ENCODE measurements at regions not wholly inside any gene's neighbourhood (a gene's known extent, or its start where the extent isn't known, plus 50 kb on each side); places are given as distances from the start of the nearest gene placed in this dataset.

DNA sequence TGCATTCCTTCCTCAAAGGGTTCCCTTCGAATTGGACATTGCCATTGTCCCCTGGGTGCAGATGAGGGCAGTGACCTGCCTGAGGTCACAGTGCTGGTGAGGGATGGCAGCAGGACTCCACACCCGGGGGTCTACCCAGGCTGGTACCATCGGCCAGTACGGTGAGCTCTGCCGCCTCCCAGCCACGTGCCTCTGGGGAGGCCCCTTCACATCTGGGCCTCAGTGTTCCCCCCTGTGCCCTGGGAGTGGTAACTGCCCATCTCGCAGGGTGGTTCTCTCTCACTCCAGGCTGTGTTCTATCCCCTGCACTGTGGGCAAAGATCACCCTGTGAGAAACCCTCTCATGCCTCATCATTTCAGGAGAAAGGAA, 99.4 kb upstream of the IQSEC1 start:
- TF ChIP-seq, protein P1, sequence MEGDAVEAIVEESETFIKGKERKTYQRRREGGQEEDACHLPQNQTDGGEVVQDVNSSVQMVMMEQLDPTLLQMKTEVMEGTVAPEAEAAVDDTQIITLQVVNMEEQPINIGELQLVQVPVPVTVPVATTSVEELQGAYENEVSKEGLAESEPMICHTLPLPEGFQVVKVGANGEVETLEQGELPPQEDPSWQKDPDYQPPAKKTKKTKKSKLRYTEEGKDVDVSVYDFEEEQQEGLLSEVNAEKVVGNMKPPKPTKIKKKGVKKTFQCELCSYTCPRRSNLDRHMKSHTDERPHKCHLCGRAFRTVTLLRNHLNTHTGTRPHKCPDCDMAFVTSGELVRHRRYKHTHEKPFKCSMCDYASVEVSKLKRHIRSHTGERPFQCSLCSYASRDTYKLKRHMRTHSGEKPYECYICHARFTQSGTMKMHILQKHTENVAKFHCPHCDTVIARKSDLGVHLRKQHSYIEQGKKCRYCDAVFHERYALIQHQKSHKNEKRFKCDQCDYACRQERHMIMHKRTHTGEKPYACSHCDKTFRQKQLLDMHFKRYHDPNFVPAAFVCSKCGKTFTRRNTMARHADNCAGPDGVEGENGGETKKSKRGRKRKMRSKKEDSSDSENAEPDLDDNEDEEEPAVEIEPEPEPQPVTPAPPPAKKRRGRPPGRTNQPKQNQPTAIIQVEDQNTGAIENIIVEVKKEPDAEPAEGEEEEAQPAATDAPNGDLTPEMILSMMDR (IDR thresholded peaks at IDR 0.05), result no peak
- no peak for TF ChIP-seq POLR2A (IDR thresholded peaks at IDR 0.05; ENCODE audit: low read depth)
